ENCODE measurements at regions not wholly inside any gene's neighbourhood (a gene's known extent, or its start where the extent isn't known, plus 50 kb on each side); places are given as distances from the start of the nearest gene placed in this dataset.

- Histone ChIP-seq H3K4me2 (no peak overlapping the region), H3K9me2 (replicated peaks; ENCODE audit: insufficient read depth) (no peaks in the 10 kb centered on the region), H3K27ac (no peak overlapping the region), H3K36me3 (replicated peaks; ENCODE audit: insufficient read depth, low read depth) (no peaks in the 10 kb centered on the region), H4K20me1 (ENCODE audit: insufficient read depth, poor library complexity, severe bottlenecking) (no peaks in the 10 kb centered on the region), H3K4me3 (no peak overlapping the region), H3K79me2 (no peaks in the 10 kb centered on the region), H3K9me3 (ENCODE audit: low read depth) (no peaks in the 10 kb centered on the region), H3K27me3 (no peaks in the 10 kb centered on the region), H2AFZ (no peak overlapping the region), H3K4me1 (ENCODE audit: insufficient read depth) (peaks cover 11% of the 10 kb centered on the region)
- no peak for DNase-seq (ENCODE audit: low spot score)
- WGBS (ENCODE audit: low lambda C conversion rate, missing lambda C conversion rate), result 81% methylated on average over 8 of the region's 8 CpGs
- no peak for TF ChIP-seq EZH2 (IDR thresholded peaks at IDR 0.05; ENCODE audit: borderline replicate concordance)
Observed at GRCh38 chr14:99032759-99033158, 239.2 kb downstream of the BCL11B start.

- peaks cover 11% of the 10 kb centered on the region for H3K4me1 ChIP-seq (ENCODE audit: insufficient read depth)
- no peak overlapping the region for H3K4me3 ChIP-seq
- no peaks in the 10 kb centered on the region for H3K9me2 ChIP-seq (replicated peaks; ENCODE audit: insufficient read depth)
- H2AFZ ChIP-seq, result no peak overlapping the region
- 90% methylated on average over 9 of the region's 9 CpGs for WGBS (ENCODE audit: low lambda C conversion rate, missing lambda C conversion rate)
- H4K20me1 ChIP-seq (ENCODE audit: insufficient read depth, poor library complexity, severe bottlenecking), result no peaks in the 10 kb centered on the region
- H3K9me3 ChIP-seq (ENCODE audit: low read depth), result no peaks in the 10 kb centered on the region
- DNase-seq (ENCODE audit: low spot score), result no peak
- H3K27me3 ChIP-seq, result no peaks in the 10 kb centered on the region
- no peaks in the 10 kb centered on the region for H3K79me2 ChIP-seq
- H3K27ac ChIP-seq, result no peak overlapping the region
- TF ChIP-seq EZH2phosphoT487 (IDR thresholded peaks at IDR 0.05; ENCODE audit: low read depth, severe bottlenecking, unreplicated experiment) (no peak), EZH2 (IDR thresholded peaks at IDR 0.05; ENCODE audit: borderline replicate concordance) (no peak), CTCF (IDR thresholded peaks at IDR 0.05; ENCODE audit: poor library complexity) (no peak)
- H3K4me2 ChIP-seq, result no peak overlapping the region
- H3K36me3 ChIP-seq (replicated peaks; ENCODE audit: insufficient read depth, low read depth), result no peaks in the 10 kb centered on the region
Observed at GRCh38 chr14:99033951-99034350, 238.0 kb downstream of the BCL11B start.

GRCh38 chr14:99034711-99035171 lies 237.3 kb downstream of the BCL11B start:
- WGBS (ENCODE audit: low lambda C conversion rate, missing lambda C conversion rate), result 89% methylated on average over 15 of the region's 16 CpGs

GRCh38 chr14:99035268-99035667 lies 236.7 kb downstream of the BCL11B start:
- WGBS (ENCODE audit: low lambda C conversion rate, missing lambda C conversion rate), result 90% methylated on average over 4 of the region's 4 CpGs
- Histone ChIP-seq H3K36me3 (replicated peaks; ENCODE audit: insufficient read depth, low read depth) (no peaks in the 10 kb centered on the region), H3K79me2 (no peaks in the 10 kb centered on the region), H3K27ac (no peak overlapping the region), H3K4me2 (no peak overlapping the region), H3K27me3 (no peaks in the 10 kb centered on the region), H4K20me1 (ENCODE audit: insufficient read depth, poor library complexity, severe bottlenecking) (no peaks in the 10 kb centered on the region), H3K4me1 (ENCODE audit: insufficient read depth) (peaks cover 11% of the 10 kb centered on the region), H3K9me2 (replicated peaks; ENCODE audit: insufficient read depth) (no peaks in the 10 kb centered on the region), H3K9me3 (ENCODE audit: low read depth) (no peaks in the 10 kb centered on the region), H3K4me3 (no peak overlapping the region), H2AFZ (no peak overlapping the region)
- peak; percentile 21 for DNase-seq (ENCODE audit: low spot score)
- TF ChIP-seq EZH2phosphoT487 (IDR thresholded peaks at IDR 0.05; ENCODE audit: low read depth, severe bottlenecking, unreplicated experiment), result no peak
- no peak for TF ChIP-seq CTCF (IDR thresholded peaks at IDR 0.05; ENCODE audit: poor library complexity)
- TF ChIP-seq EZH2 (IDR thresholded peaks at IDR 0.05; ENCODE audit: borderline replicate concordance), result no peak

More at GRCh38 chr14:99034711-99035171, 237.3 kb downstream of the BCL11B start:
- no peak overlapping the region for H3K4me2 ChIP-seq
- no peak for DNase-seq (ENCODE audit: low spot score)
- H3K36me3 ChIP-seq (replicated peaks; ENCODE audit: insufficient read depth, low read depth), result no peaks in the 10 kb centered on the region
- H3K27me3 ChIP-seq, result no peaks in the 10 kb centered on the region
- no peaks in the 10 kb centered on the region for H3K79me2 ChIP-seq
- TF ChIP-seq EZH2 (IDR thresholded peaks at IDR 0.05; ENCODE audit: borderline replicate concordance), result no peak
- H3K4me3 ChIP-seq, result no peak overlapping the region
- no peaks in the 10 kb centered on the region for H4K20me1 ChIP-seq (ENCODE audit: insufficient read depth, poor library complexity, severe bottlenecking)
- no peak overlapping the region for H3K27ac ChIP-seq
- H2AFZ ChIP-seq, result no peak overlapping the region
- H3K9me3 ChIP-seq (ENCODE audit: low read depth), result no peaks in the 10 kb centered on the region
- no peaks in the 10 kb centered on the region for H3K9me2 ChIP-seq (replicated peaks; ENCODE audit: insufficient read depth)
- H3K4me1 ChIP-seq (ENCODE audit: insufficient read depth), result peaks cover 11% of the 10 kb centered on the region
